ENCODE measurements at regions not wholly inside any gene's neighbourhood (a gene's known extent, or its start where the extent isn't known, plus 50 kb on each side); places are given as distances from the start of the nearest gene placed in this dataset.

- DNase-seq = no peak
Measured at GRCh38 chr3:66751842-66752241, 246.3 kb upstream of the KBTBD8 start.

DNA sequence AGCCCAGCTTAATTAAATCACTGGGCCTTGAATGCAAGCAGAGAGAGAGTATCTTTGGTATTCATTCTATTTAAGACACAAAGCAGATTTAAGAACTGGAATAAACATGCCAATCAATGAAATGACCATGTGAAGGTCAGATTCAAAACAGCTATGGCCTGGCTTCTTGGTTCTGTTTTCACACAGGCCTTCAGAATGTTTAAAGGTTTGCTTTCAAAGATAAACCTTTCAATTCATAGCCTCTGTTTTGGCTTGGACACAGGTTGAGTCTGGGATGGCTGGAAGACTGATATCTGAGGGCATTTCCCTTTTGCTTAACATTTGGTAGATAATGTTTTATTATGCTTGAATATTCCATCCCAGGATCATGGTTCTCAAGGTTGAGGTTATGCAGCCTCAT lies 244.4 kb upstream of the KBTBD8 start:
- no peak for DNase-seq

DNA sequence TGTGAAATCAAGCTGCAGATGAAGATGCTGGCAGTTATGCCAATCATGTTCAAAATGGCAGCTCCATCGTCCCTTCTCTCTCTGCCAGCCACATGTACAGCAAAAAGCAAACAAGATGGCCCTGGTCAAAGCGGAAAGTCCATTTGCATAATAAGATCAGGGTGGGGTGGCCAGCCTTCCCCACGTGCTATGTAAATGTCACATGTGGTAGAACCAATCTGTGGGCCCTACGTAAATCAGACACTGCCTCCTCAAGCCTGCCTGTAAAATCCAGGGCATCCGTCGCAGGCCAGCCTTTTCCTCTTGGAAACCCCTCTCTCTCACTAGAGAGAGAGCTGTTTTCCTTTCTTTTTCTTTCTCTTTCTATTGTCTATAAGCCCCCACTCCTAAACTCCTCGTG lies 243.5 kb upstream of the KBTBD8 start:
- no peak for DNase-seq

GRCh38 chr3:66755924-66756323 lies 242.2 kb upstream of the KBTBD8 start:
- DNase-seq = no peak

- DNase-seq = no peak
Measured at GRCh38 chr3:66756468-66757036, 241.6 kb upstream of the KBTBD8 start.

- no peak for DNase-seq
Measured at GRCh38 chr3:66761093-66761780, 236.9 kb upstream of the KBTBD8 start.

GRCh38 chr3:66762916-66763693 lies 235.0 kb upstream of the KBTBD8 start:
- no peak for DNase-seq

GRCh38 chr3:66778107-66778506 lies 220.0 kb upstream of the KBTBD8 start:
- no peak for DNase-seq

- no peak for DNase-seq
Measured at GRCh38 chr3:66778777-66779176, 219.3 kb upstream of the KBTBD8 start.

GRCh38 chr3:66785191-66785909 lies 212.8 kb upstream of the KBTBD8 start:
- DNase-seq = no peak

DNA sequence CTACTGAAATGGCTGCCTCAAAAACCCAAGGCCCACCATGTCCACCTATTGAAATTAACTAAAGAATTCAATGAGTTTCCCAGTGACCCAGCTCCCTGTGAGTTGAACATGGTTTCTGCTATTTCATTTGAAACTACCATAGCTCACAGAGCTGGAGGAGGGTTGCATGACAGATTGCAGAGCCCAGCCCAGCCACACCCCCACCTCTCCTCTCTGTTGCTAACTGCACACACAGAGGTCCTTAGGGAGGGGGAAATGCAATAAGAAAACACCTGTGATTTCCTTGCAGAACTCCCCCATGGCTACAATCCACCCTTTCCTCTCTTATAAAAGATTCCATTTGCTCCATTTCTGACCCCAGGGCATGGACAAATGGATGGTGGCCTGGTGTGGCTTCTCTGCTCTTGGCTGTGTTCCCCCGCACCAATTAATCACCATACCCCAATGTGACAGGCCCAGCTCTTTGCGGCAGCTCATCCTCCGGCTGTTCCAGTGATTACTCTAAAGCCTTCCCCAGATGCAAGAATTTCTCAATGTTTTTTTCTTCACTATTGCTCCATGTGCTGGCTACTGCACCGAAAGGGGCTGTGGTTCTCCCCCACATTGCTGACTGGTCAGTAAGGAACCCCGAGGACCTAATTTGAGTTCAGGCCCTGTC lies 208.4 kb upstream of the KBTBD8 start:
- no peak for DNase-seq

- no peak for DNase-seq
Measured at GRCh38 chr3:66792086-66792485, 206.0 kb upstream of the KBTBD8 start.

DNA sequence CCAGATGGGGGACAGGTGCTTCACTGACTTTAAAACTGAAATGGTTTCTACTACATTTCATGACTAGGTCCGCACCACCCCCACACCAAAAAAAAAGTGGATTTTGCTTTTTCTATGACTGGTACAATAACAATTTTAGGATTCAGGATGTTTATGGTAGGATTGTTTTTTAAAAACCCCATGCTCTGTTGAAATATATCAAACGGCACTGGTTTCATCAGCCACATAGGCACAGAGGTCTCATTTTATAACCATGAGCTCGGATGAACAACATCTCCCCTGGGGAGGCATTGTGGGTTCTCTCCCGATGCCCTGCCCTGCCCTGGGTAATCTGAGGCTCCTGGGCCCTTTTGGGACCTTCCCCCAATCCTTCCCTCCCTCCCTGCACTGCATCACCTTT lies 202.7 kb upstream of the KBTBD8 start:
- DNase-seq = no peak

GRCh38 chr3:66796343-66796742 lies 201.8 kb upstream of the KBTBD8 start:
- DNase-seq = no peak

DNA sequence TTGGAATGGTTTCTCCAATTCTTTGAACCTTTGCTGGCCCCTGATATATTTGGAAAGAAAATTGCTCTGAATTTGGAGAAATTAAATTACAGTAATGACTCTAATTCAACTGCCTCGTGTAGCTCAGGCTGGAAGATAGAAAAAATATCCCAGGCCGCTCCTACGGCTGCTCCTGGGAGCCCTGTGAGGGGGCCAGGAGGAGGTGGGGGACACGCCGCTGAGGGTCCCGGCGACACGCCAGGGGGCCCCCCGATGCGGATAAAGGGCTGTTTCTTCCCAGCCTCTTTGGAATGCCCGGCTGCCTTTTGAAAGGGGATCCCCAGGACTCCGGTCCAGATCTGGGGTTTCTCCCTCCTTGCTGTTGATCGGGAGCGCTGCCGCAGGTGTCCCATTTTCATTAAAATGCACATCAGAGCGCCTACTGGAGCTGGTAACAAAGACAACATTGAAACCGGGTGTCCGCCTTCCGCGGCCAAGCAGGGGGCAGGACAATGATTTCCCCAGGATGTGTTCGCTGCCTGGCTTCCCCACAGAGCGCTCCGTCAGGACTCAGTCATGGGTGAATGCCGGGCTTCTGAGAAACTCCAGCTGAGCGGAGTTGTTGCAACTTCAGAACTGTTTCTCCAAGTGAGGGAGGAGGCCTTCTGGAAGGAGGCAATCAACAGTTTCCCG lies 200.1 kb upstream of the KBTBD8 start:
- no peak for DNase-seq

DNA sequence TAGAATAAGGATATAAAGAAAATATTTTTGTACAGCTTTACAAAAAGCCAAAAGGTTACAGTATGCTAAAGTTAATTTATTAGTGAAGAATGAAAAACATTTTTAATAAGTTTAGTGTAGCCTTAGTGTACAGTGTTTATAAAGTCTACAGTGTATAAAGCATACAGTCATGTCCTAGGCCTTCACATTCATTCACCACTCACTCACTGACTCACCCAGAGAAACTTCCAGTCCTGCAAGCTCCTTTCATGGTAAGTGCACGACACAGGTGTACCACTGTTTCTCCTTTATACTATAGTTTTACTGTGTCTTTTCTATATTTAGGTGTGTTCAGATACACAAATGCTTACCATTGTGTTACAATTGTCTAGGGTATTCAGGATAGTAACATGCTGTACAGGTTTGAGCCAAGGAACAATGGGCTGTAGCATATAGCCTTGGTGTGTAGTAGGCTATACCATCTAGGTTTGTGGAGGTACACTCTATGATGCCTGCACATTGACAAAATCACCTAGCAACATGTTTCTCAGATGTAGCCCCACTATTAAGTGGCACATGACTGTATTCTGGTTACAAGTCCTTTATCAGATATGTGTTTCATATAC lies 197.1 kb upstream of the KBTBD8 start:
- DNase-seq = no peak

- no peak for DNase-seq
Measured at GRCh38 chr3:66803206-66803605, 194.9 kb upstream of the KBTBD8 start.

- no peak for DNase-seq
Measured at GRCh38 chr3:66803721-66804695, 194.1 kb upstream of the KBTBD8 start.

GRCh38 chr3:66808891-66809594 lies 189.1 kb upstream of the KBTBD8 start:
- no peak for DNase-seq

DNA sequence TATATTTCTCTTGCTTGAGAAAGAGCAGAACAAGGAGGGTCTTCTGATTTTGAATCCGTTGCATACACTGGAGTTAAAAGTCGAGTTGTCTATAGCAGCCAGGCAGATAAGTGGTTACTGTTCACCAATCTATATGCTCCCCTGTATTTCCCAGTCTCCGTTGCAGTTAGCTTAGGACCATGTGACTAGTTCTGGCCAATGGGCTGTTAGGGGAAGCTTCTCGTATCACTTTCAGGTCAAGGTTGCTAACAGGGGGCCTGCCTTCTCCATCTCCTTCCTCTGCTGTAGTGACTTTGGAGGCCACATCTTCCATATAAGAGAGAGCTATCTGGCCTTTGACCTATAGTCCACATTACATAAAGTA lies 188.5 kb upstream of the KBTBD8 start:
- no peak for DNase-seq

Data from activated CD8-positive, alpha-beta memory T cell treated with anti-CD3 and anti-CD28 coated beads, Interleukin-2, amount 50 U/mL, for 48 hours (primary cell).